Upper lobe of right lung (tissue), 1 donor: ENCODE measurements at regions not wholly inside any gene's neighbourhood (a gene's known extent, or its start where the extent isn't known, plus 50 kb on each side); places are given as distances from the start of the nearest gene placed in this dataset.

ENCODE experiments used
- ATAC-seq: fragments of 200-7000 bp; cut with Tn5 transposase; one replicate; pipeline ENCODE4 v1.9.1; 2020; ENCODE audit warnings: mild to moderate bottlenecking, moderate library complexity
- DNase-seq: peaks from one replicate; pipeline ENCODE4 v3.0.0-alpha.2; 2020
- H3K27ac ChIP-seq: fragments of 200-600 bp; one replicate; pipeline ENCODE4 v1.8.0; 2022
- H3K27me3 ChIP-seq: fragments of 200-600 bp; one replicate; pipeline ENCODE4 v1.8.0; 2022; ENCODE audit warnings: mild to moderate bottlenecking
- H3K36me3 ChIP-seq: fragments of 200-600 bp; one replicate; pipeline ENCODE4 v1.8.0; 2022
- H3K4me1 ChIP-seq: fragments of 200-600 bp; one replicate; pipeline ENCODE4 v1.8.0; 2022
- H3K4me3 ChIP-seq: fragments of 200-600 bp; one replicate; pipeline ENCODE4 v1.8.0; 2022; ENCODE audit warnings: mild to moderate bottlenecking
- H3K9me3 ChIP-seq: fragments of 200-600 bp; one replicate; pipeline ENCODE4 v1.8.0; 2022
- CTCF ChIP-seq: fragments of 200-600 bp; IDR thresholded peaks from one replicate; pipeline ENCODE4 v1.8.0; 2022; ENCODE audit warnings: antibody characterized with exemption
- intact Hi-C: fragments of 100-400 bp; cut with DNase I; formaldehyde crosslinking; loops from one replicate; pipeline ENCODE4 v1.11.0; 2022
- donor health status: DM: no; HTN: yes; CAD: no; lungs with severe emphysema.

- TF ChIP-seq CTCF: peak; percentile 65
- H3K27me3 ChIP-seq: no peaks in the 10 kb centered on the region
- no peak overlapping the region for H3K4me3 ChIP-seq
- no peaks in the 10 kb centered on the region for H3K36me3 ChIP-seq
- intact Hi-C loops: no loop called here
- peak; percentile 71 for DNase-seq
- peak; percentile 72 for ATAC-seq
- H3K27ac ChIP-seq: no peak overlapping the region
- no peaks in the 10 kb centered on the region for H3K9me3 ChIP-seq
- no peaks in the 10 kb centered on the region for H3K4me1 ChIP-seq
Measured at GRCh38 chr18:59056706-59057492, 82.8 kb upstream of the SEC11C start.

GRCh38 chr18:59057493-59057795, 82.2 kb upstream of the SEC11C start:
- H3K9me3 ChIP-seq: no peaks in the 10 kb centered on the region
- no peak overlapping the region for H3K27ac ChIP-seq
- no peaks in the 10 kb centered on the region for H3K4me1 ChIP-seq
- no peak for DNase-seq
- no peak for ATAC-seq
- no peaks in the 10 kb centered on the region for H3K36me3 ChIP-seq
- no peak for TF ChIP-seq CTCF
- H3K4me3 ChIP-seq: no peak overlapping the region
- no peaks in the 10 kb centered on the region for H3K27me3 ChIP-seq
- intact Hi-C loops: no loop called here

GRCh38 chr18:59057969-59058368, 81.7 kb upstream of the SEC11C start:
- ATAC-seq (no peak), DNase-seq (no peak)
- intact Hi-C loops: no loop called here
- H3K27me3 ChIP-seq: no peaks in the 10 kb centered on the region
- H3K4me1 ChIP-seq: no peaks in the 10 kb centered on the region
- no peak overlapping the region for H3K4me3 ChIP-seq
- H3K9me3 ChIP-seq: no peaks in the 10 kb centered on the region
- no peak overlapping the region for H3K27ac ChIP-seq
- TF ChIP-seq CTCF: no peak
- no peaks in the 10 kb centered on the region for H3K36me3 ChIP-seq

GRCh38 chr18:59059140-59059539, 80.5 kb upstream of the SEC11C start:
- no peak overlapping the region for H3K27ac ChIP-seq
- intact Hi-C loops: no loop called here

GRCh38 chr18:59060551-59060950, 79.1 kb upstream of the SEC11C start:
- TF ChIP-seq CTCF: no peak
- Histone ChIP-seq H3K27ac (no peak overlapping the region), H3K36me3 (no peaks in the 10 kb centered on the region), H3K4me1 (no peaks in the 10 kb centered on the region), H3K4me3 (no peak overlapping the region), H3K9me3 (no peaks in the 10 kb centered on the region), H3K27me3 (no peaks in the 10 kb centered on the region)
- DNase-seq: no peak
- intact Hi-C loops: loop anchor here (5.0 kb wide), 1 partner anchor 278 kb away; no protein-coding TSS in a partner anchor
- no peak for ATAC-seq

More at GRCh38 chr18:59059140-59059539, 80.5 kb upstream of the SEC11C start:
- Histone ChIP-seq H3K4me1 (no peaks in the 10 kb centered on the region), H3K36me3 (no peaks in the 10 kb centered on the region), H3K9me3 (no peaks in the 10 kb centered on the region), H3K27me3 (no peaks in the 10 kb centered on the region), H3K4me3 (no peak overlapping the region)
- no peak for ATAC-seq
- no peak for TF ChIP-seq CTCF
- no peak for DNase-seq
